Nephron (organoid): ENCODE measurements at regions not wholly inside any gene's neighbourhood (a gene's known extent, or its start where the extent isn't known, plus 50 kb on each side); places are given as distances from the start of the nearest gene placed in this dataset.

Experiments
- H3K27ac Mint-ChIP-seq, 3 experiments: 2 replicates each; pipeline ENCODE4 v1.8.0; 2020; ENCODE audit warnings: mixed read lengths in 3 of 3, mild to moderate bottlenecking in 2 of 3, moderate library complexity in 1 of 3
- H3K27me3 Mint-ChIP-seq: 2 replicates; pipeline ENCODE4 v1.8.0; 2021; ENCODE audit warnings: low read depth, mild to moderate bottlenecking, moderate library complexity, mixed read lengths
- H3K36me3 Mint-ChIP-seq: 2 replicates; pipeline ENCODE4 v1.8.0; 2020; ENCODE audit warnings: low read depth, mixed read lengths
- H3K4me1 Mint-ChIP-seq: 2 replicates; pipeline ENCODE4 v1.8.0; 2020; ENCODE audit warnings: mixed read lengths
- H3K4me3 Mint-ChIP-seq, 3 experiments: 2 replicates each; pipeline ENCODE4 v1.8.0; 2020; ENCODE audit warnings: mild to moderate bottlenecking in 3 of 3, mixed read lengths in 3 of 3, moderate library complexity in 2 of 3
- H3K9me3 Mint-ChIP-seq: 2 replicates; pipeline ENCODE4 v1.8.0; 2020; ENCODE audit warnings: mixed read lengths
- CTCF ChIP-seq, 3 experiments: fragments of 200-600 bp; sonication (generic); IDR thresholded peaks; one replicate each; pipeline ENCODE4 v1.5.0; 2021; ENCODE audit warnings: antibody characterized with exemption in 3 of 3; ENCODE audit not compliant: unreplicated experiment in 3 of 3

GRCh38 chr5:125710745-125711144, 712.5 kb upstream of the GRAMD2B start:
- peaks cover 6% of the 10 kb centered on the region for H3K36me3 Mint-ChIP-seq
- H3K27ac Mint-ChIP-seq = no peak overlapping the region
- no peak overlapping the region for H3K4me3 Mint-ChIP-seq
- no peaks in the 10 kb centered on the region for H3K27me3 Mint-ChIP-seq
- no peak for TF ChIP-seq CTCF (IDR thresholded peaks at IDR 0.05; ENCODE audit: unreplicated experiment in 3 of 3)
- peaks cover 12% of the 10 kb centered on the region for H3K4me1 Mint-ChIP-seq
- H3K9me3 Mint-ChIP-seq = peaks cover 12% of the 10 kb centered on the region

- Mint-ChIP-seq H3K4me1 (peaks cover 24% of the 10 kb centered on the region), H3K4me3 (no peak overlapping the region), H3K27ac (no peak overlapping the region), H3K36me3 (no peaks in the 10 kb centered on the region), H3K27me3 (no peaks in the 10 kb centered on the region), H3K9me3 (peaks cover 7% of the 10 kb centered on the region)
- no peak for TF ChIP-seq CTCF (IDR thresholded peaks at IDR 0.05; ENCODE audit: unreplicated experiment in 3 of 3)
Measured at GRCh38 chr5:125712397-125712796, 710.8 kb upstream of the GRAMD2B start.

GRCh38 chr5:125713109-125713805, 710.0 kb upstream of the GRAMD2B start:
- H3K4me3 Mint-ChIP-seq = no peak overlapping the region
- TF ChIP-seq CTCF (IDR thresholded peaks at IDR 0.05; ENCODE audit: unreplicated experiment in 3 of 3) = no peak
- peaks cover 29% of the 10 kb centered on the region for H3K4me1 Mint-ChIP-seq
- H3K36me3 Mint-ChIP-seq = no peaks in the 10 kb centered on the region
- no peaks in the 10 kb centered on the region for H3K27me3 Mint-ChIP-seq
- no peak overlapping the region for H3K27ac Mint-ChIP-seq
- H3K9me3 Mint-ChIP-seq = peaks cover 4% of the 10 kb centered on the region

GRCh38 chr5:125715216-125715615, 708.0 kb upstream of the GRAMD2B start:
- H3K4me3 Mint-ChIP-seq = no peak overlapping the region
- no peak overlapping the region for H3K27ac Mint-ChIP-seq
- no peak for TF ChIP-seq CTCF (IDR thresholded peaks at IDR 0.05; ENCODE audit: unreplicated experiment in 3 of 3)
- H3K9me3 Mint-ChIP-seq = peaks cover 1% of the 10 kb centered on the region
- H3K4me1 Mint-ChIP-seq = peaks cover 46% of the 10 kb centered on the region
- no peaks in the 10 kb centered on the region for H3K27me3 Mint-ChIP-seq
- H3K36me3 Mint-ChIP-seq = no peaks in the 10 kb centered on the region

- Mint-ChIP-seq H3K4me3 (no peak overlapping the region), H3K27me3 (no peaks in the 10 kb centered on the region), H3K9me3 (no peaks in the 10 kb centered on the region)
Measured at GRCh38 chr5:125717209-125717608, 706.0 kb upstream of the GRAMD2B start.

More at GRCh38 chr5:125717209-125717608, 706.0 kb upstream of the GRAMD2B start:
- peaks cover 48% of the 10 kb centered on the region for H3K4me1 Mint-ChIP-seq
- peak overlapping the region in 1 of 3 experiments; percentile 73 for H3K27ac Mint-ChIP-seq
- TF ChIP-seq CTCF (IDR thresholded peaks at IDR 0.05; ENCODE audit: unreplicated experiment in 3 of 3) = no peak
- H3K36me3 Mint-ChIP-seq = no peaks in the 10 kb centered on the region
